ENCODE measurements at regions not wholly inside any gene's neighbourhood (a gene's known extent, or its start where the extent isn't known, plus 50 kb on each side); places are given as distances from the start of the nearest gene placed in this dataset.
A peak's percentile ranks its signal among the peaks of the same experiment; 100 is the strongest.

DNA sequence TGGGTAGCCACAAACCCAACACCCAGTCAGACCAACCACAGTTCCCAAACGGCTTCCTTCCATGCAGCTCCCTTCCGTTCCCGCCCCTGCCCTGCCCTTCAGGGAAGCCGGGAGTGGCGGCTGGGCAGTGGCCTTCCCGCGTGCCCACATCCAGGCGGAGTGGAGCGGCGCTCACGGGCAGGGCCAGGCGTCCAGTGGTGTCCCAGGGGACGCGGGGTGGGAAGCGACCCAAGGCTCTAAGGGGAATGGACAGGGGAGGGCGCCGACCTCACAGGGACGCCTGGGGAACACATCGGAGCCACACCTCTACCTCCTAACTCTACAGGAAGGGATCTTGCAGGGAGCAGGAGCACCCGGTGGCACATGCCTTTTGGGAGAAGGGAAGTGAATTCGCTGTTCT is 225.9 kb upstream of the MGAT5 start:
- H3K18ac ChIP-seq (ENCODE audit: low read depth, low read length) = no peak overlapping the region; the same call in 1 of the 2 replicates
- H4K20me1 ChIP-seq (ENCODE audit: insufficient read depth, low read length) = no peaks in the 10 kb centered on the region
- no peaks in the 10 kb centered on the region; the same call in 1 of the 2 replicates for H3K9me1 ChIP-seq (ENCODE audit: insufficient read depth, low read length)
- H3K27ac ChIP-seq (ENCODE audit: insufficient read depth, low read length) = no peak overlapping the region
- no peak for DNase-seq
- no peak overlapping the region for H3K4me3 ChIP-seq (ENCODE audit: insufficient read depth, low read depth, low read length)
- no peak overlapping the region for H2AK5ac ChIP-seq (ENCODE audit: low read depth, low read length)
- in situ Hi-C loops (cut with MboI; ENCODE audit: low sequenced_read_pairs) = no loop called here
- H3K23ac ChIP-seq (ENCODE audit: low read depth, low read length) = no peak overlapping the region
- no peaks in the 10 kb centered on the region for H3K36me3 ChIP-seq (ENCODE audit: control insufficient read depth, insufficient read depth, low read length)
- peak overlapping the region; percentile 79 for H2AFZ ChIP-seq (replicated peaks; ENCODE audit: low read length, poor library complexity)
- 36% methylated on average over 5 of the region's 21 CpGs; no CpG with 5 or more reads in 1 of the 2 experiments for WGBS, 2 experiments (ENCODE audit: extremely low coverage in 2 of 2, insufficient read length in 1 of 2)
- H3K27me3 ChIP-seq (ENCODE audit: control insufficient read depth, insufficient read depth, low read length) = peaks cover 9% of the 10 kb centered on the region
- no peak for ATAC-seq (ENCODE audit: low read depth)
- H2BK5ac ChIP-seq (ENCODE audit: low read depth, low read length, poor library complexity, severe bottlenecking) = no peak overlapping the region
- no peak overlapping the region; the same call in 2 of the 3 replicates for H2BK15ac ChIP-seq (ENCODE audit: low read depth, low read length)
- BruUV-seq (replicated peaks) = no TSS peak
- peak overlapping the region; percentile 0; the same call in 1 of the 2 replicates for H4K91ac ChIP-seq (ENCODE audit: insufficient read depth, low read depth, low read length)
- no peak overlapping the region for H4K8ac ChIP-seq (ENCODE audit: low read depth in 2 of 2, low read length in 2 of 2)
- H3K79me1 ChIP-seq (ENCODE audit: low read depth in 1 of 2, low read length in 2 of 2) = no peaks in the 10 kb centered on the region
- POLR2A ChIA-PET (ENCODE audit: unreplicated experiment) = no interaction called here
- H3K56ac ChIP-seq (ENCODE audit: extremely low read depth, insufficient read depth, low read length) = no peak overlapping the region
- dilution Hi-C loops (cut with HindIII; ENCODE audit: low sequenced_read_pairs, unreplicated experiment) = no loop called here
- peak overlapping the region; percentile 74 for H4K5ac ChIP-seq (ENCODE audit: low read depth, low read length)
- H3K4me2 ChIP-seq (ENCODE audit: low read depth, low read length) = no peak overlapping the region
- H3K9ac ChIP-seq (ENCODE audit: low read depth, low read length) = no peak overlapping the region
- no peak overlapping the region for H2BK20ac ChIP-seq (ENCODE audit: low read depth, low read length)
- no peak overlapping the region for H3K14ac ChIP-seq (replicated peaks; ENCODE audit: low read depth, low read length)
- TF ChIP-seq MXI1 (IDR thresholded peaks at IDR 0.05; ENCODE audit: borderline replicate concordance, low read depth, low read length) (no peak), MAZ (IDR thresholded peaks at IDR 0.05; ENCODE audit: borderline replicate concordance, low read depth, low read length) (no peak), POLR2A (IDR thresholded peaks at IDR 0.05; ENCODE audit: low read depth, low read length) (no peak), BHLHE40 (IDR thresholded peaks at IDR 0.05; ENCODE audit: low read depth, low read length) (no peak), FOS (IDR thresholded peaks at IDR 0.05; ENCODE audit: low read depth, low read length) (no peak), CHD1 (IDR thresholded peaks at IDR 0.05; ENCODE audit: low read depth, low read length) (no peak), CEBPB (IDR thresholded peaks at IDR 0.05; ENCODE audit: low read depth, low read length) (no peak), SMC3 (IDR thresholded peaks at IDR 0.05; ENCODE audit: low read depth, low read length) (no peak)
- peaks cover 3% of the 10 kb centered on the region; the same call in 1 of the 2 replicates for H3K4me1 ChIP-seq (ENCODE audit: control insufficient read depth, insufficient read depth, low read length)
- H3K4ac ChIP-seq (ENCODE audit: low read depth, low read length) = no peak overlapping the region
- intact Hi-C loops (cut with micrococcal nuclease) = loop anchor here (5.0 kb wide), 1 partner anchor 69 kb away; no protein-coding TSS in a partner anchor
- no peaks in the 10 kb centered on the region; the same call in 1 of the 2 replicates for H3K9me3 ChIP-seq (ENCODE audit: control insufficient read depth, insufficient read depth, low read length)
- H2AK9ac ChIP-seq (replicated peaks; ENCODE audit: low read depth, low read length, poor library complexity) = no peak overlapping the region
- CTCF ChIA-PET = no interaction called here
- H2BK120ac ChIP-seq (ENCODE audit: low read depth, low read length) = peak overlapping the region; percentile 27; the same call in 1 of the 2 replicates
